T-helper 1 cell (primary cell): ENCODE measurements at regions not wholly inside any gene's neighbourhood (a gene's known extent, or its start where the extent isn't known, plus 50 kb on each side); places are given as distances from the start of the nearest gene placed in this dataset.

ENCODE experiments used
- DNase-seq, 5 donors: peaks; one replicate each; pipeline ENCODE4 v3.0.0-alpha.2; 2012 to 2020

DNA sequence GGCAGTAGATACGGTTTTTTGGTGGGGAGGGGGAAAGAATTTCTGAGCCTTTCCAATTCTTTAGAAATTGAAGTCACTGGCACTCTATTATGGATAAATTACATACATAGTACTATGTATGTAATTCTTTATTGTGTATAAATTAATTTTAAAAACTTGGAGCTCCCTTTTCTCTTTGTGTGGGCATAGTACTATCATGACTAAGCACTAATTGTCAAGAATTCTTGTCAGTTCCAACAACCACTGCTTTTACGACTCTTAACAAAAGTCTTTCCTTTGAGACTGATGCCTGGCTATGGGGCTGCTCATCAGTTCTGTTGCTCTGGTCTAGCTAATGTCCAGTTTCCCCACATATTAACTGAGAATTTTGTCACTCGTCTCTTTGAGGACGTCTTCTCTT, 365.3 kb upstream of the RNF32 start:
- DNase-seq: no peak

DNA sequence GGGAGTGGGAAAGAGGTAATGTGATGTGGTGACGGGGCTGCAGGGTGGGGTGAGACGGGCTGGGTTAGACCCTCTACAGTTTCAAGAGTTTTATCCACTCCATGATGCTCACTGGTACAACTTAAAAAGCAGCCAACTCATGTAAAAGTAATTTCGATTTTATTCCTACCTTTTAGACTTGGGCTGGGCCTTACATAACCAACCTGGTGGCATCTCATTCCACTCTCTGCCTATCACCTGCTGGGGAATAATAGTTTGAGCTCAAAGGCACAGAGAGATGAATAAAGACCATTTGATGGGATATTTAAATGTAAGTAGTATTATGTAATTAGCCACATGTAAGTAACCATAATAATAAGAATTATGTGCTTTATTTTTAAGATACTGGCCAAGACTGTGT, 366.0 kb upstream of the RNF32 start:
- no peak for DNase-seq

DNA sequence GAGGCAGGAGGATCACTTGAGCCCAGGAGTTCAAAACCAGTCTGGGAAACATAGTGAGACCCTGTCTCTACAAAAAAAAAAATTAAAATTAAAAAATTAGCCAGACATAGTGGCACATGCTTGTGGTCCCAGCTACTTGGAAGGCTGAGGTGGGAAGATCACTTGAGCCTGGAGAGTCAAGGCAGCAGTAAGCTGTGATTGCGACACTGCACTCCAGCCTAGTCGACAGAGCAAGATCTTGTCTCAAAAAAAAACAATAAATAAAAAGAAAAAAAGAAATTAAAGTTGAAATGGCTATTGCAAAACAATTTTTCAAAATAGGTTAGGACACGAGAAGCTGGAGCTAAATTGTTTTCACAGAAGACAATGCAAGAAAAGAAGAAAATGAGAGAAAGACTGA, 379.0 kb upstream of the RNF32 start:
- no peak for DNase-seq

DNA sequence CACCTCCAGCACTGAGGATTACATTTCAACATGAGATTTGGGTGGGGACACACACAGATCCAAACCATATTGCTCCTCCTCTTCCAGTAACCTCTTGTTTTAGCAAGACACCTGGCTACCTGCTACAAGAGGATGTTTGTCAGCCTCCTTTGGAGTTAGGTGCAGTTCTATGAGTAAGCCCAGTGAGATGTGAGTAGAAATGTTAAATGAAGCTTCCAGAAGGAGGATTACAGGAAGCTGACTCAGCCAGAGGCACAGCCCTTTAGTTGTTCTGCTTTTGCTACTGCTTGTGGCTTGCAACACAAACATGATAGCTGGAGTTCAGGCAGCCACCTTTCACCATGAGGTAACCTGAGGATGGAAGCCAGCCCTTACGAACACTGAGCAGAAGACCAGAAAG, 382.7 kb upstream of the RNF32 start:
- no peak for DNase-seq

DNA sequence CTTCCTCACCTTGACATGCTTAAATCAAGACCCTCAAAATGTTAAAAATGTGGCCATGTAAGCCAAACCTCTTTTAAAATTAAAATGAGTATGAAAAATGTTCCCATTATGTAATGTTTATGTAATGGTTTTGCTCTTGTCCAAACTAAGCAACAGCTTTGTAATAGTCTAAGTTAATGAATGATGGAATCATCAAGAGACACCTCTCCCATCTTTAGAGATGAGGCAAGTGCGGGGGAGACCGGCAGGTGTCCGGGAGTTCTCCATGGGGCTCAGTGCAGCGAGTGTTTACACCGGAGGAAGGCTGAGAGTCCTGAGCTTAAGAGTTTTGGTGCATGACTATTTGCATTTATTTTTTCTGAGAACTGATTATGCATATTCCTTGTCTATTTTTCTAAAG, 384.9 kb upstream of the RNF32 start:
- no peak for DNase-seq

DNA sequence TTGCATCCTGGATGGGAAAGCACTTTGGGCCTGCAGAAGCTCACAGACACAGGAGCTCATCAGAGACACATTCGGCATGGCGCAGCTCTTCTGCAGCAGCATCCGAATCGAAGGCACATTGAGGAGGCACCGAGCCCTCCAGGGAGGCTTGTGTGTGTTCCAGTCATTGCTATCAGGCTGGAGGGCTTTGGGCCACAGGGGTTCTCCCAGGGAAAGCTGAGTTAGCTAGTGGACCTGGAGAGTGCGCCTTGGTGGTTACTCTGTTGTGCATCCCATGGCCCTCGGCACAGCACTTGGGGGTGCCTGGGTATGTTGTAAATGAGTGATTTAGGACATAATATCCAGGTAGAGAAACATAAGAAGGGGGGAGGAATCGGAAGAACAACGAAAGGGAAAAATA, 388.7 kb upstream of the RNF32 start:
- DNase-seq: no peak

DNA sequence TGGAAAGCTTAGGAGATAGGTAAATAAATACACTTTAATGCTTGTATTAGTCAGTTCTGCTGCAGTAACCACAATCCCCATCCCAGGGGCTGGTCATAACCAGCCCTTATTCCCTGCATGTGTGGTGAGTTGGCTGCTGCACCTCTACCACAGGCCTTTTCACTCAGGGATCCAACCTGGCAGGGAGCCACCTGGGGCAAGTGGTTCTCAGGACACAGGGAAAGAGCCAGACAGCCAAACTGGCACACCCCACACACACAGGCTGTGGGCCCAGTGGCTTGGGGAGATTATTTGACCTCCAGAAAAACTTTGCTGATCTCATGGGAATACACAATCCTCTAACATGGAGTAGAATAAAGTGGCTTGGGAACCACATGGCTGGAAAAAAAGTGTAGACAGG, 400.0 kb upstream of the RNF32 start:
- no peak for DNase-seq

DNA sequence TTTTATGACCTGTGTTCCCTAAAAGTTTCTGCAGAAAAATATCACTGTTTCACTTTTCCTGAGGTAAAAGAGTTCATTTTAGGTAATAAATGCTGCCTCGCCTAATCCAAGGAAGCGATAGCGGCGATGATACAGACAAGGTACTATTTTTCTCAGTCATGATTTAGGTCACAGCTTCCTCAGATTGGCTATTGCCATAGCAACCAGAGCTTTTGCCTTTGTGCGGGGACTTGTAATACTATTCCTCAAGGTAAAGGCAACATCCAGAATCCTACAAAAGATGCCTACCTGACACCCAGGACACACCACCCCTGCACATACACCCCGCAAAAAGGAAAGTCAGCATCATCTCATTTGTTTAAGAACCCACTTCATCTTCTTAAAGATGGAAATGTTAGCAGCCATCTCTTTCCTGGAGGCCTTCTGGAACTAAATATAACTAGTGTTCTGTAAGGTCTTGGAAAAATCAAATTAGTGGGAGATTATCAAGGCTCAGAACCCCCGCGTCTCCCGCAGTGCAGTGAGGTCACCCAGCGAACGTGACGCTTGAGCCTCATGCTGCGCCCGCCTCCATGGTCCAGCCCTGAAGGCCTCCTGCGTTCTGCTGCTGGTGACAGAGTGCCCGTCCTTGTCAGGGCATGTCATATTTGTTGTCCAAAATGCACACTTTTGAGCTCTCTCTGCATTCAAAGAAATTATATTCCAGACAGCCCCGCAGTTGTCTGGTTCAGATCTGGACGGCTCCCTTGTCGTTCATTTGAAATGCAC, 402.0 kb upstream of the RNF32 start:
- DNase-seq: no peak

DNA sequence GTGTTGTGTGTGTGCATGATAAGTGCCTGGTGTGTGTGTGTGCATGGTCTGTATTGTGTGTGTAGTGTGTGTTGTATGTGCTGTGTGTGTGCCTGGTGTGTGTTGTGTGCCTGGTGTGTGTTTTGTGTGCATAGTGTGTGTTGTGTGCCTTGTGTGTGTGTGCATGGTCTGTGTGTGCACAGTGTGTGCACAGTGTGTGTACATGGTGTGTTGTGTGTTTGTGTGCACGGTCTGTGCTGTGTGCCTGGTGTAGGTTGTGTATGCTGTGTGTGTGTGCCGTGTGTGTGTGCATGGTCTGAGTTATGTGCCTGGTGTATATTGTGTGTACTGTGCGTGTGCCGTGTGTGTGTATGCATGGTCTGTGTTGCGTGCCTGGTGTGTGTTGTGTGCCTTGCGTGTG, 403.0 kb upstream of the RNF32 start:
- DNase-seq: no peak

DNA sequence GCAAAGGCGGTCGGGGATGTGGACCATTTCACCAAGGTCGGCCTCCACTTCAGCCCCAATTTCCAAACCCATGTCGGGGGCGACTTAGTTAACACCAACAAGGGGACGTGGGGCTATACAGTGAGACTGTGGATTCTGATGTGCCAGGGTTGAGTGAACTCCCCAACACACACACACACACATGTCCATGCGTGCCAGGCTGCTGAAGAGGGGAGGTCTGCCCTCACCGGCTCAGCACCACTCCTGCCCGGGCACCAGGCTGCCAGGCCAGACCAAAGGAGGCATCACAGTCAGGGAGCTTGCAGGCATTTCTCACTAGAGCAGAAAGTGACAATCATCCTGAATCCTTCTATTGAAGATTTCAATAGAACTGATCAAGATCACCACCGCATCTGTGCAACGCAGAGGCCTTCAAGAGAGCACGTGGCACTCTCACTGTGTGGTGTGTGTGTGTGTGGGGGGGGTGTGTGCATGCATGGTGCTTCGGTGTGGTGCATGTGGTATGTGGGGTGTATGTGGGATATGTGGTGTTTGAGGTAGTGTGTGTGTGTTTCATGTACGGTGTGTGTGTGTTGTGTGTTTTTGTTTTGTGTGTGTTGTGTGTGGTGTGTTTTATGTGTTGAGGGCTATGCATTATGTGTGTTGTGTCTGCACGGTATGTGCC, 403.5 kb upstream of the RNF32 start:
- DNase-seq: no peak

DNA sequence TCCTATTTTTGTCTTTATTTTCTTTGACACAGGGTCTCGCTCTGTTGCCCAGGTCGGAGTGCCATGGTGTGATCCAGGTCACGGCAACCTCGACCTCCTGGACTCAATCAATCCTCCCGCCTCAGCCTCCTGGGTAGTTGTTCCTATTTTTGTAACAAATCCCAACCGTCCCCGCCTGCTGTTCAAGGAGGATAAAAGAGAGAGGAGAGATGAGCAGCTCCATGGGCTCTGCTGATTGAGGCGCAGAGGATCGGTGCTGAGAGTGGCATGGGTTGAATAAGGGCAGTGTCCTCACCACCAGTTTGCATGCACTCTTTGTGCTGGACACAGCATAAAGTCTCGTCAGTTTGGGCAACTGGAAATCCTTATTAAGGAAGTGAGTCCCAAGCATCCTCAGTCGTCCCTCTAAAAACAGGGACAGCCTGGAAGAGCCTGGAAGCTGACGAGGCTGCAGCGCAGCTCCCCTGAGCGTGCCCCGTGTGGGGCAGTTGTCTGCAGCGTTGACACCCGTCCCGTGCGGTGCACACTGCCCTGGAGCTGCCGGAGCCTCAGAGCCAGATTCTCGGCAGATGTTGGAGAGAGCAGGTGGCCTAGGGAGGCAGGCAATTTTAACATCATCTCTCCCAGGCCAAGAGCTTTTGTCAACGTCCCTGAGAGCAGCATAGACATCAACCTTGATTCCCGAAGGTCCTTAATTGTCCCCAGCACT, 404.2 kb upstream of the RNF32 start:
- DNase-seq: no peak

DNA sequence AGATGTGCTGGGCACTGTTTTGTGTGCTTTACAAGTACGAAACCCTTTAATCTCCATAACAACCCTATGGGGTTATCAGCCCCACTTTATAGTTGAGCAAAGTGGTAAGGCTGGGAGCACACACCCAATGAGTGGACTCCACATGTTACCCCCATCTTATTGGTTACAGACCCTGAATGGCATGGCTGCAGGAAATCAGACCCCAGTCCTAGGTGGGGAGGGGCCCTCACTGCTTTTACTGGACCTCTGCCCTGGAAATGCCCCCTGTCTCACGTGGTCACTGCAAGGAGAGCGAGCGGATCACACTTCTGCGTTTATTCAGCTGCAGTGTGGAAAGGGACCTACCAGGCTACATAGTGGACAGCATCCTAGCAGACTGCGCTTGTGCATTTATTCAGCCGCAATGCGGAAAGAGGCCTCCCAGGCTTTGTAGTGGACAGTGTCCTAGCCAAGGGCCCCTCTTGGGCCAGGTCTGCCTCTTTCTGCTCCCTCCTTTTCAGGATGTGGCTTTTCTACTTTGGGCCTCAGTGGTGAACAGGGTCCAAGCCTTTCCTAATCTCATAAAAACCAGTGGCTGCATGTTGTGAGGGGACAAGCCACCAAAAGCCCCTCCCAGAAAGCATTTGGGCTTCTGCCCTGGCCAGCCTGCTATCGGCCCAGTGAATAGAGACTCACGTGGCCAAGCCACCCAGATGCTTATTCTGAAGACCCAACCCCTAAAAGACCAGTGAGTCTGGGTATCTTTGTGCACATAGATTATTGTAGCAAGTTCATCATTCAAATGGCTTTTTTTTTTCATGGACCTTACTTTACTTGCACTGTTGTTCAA, 405.7 kb upstream of the RNF32 start:
- DNase-seq: no peak

DNA sequence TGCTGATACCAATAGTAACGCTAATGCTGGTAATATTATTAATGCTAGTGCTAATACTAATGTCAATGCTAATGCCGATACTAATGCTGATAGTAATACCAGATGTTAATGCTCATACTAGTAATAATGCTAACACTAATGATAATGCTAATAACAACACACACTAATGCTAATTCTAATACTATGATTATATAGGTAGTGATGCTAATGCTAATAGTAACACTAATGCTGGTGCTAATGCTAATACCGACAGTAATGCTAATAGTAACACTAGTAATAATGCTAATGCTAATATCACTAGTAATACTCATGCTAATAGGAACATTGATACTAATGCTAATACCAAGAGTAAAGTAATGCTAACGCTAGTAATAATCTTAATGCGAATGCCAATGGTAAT, 406.4 kb upstream of the RNF32 start:
- no peak for DNase-seq

DNA sequence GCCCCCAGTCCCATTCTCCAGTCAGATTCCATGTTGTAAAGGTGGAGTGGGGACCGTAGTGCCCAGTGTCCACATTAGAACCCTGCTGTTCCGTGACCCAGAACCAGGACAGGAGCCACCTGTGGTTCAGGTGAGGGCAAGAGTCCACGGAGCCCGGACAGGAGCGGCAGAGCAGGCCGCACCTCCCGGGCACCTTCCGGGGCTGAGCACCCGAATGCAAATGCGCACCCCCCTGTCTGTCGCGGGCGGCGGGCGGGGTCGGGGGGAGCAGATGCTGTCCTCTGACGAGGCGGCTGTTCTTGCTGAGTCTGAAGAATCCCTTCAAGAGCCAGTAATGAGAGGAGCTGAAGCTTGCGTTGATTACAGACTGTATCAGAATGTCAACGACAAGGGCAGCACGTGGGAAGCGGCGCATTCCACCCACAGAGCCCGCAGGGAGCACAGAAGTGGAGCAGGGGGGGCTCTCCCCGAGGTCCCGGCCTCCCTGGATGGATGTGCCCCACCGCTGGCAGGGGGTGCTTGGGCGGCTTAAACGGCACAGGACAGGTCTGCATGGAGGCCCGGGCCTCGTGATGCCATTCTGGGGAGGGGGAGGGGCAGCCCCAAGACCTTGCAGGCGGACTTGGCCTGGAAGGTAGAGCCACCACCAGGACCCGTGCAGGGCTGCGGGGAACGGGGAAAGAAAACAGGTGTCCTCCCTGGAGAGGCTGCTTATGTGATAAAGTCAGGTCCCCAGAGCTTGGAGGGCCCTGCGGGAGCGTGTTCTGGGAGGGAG, 407.5 kb upstream of the RNF32 start:
- DNase-seq: no peak

DNA sequence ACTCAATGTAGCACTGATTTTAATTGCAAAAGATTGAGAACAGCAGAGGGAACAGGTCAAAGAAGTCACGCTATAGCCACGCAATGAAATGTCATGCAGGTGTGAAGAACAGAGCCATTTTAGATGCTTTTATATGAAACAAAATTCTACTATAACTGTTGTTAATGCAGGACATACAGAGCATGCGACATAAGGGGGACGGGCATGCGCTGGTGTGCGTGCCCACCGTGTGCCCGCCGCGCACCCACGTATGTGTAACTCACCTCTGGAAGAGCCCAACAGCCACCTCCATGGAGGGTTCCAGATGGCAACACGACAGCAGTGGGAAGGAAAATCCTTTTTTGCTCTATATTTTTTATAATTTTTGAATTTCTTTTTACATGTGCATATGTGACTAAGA, 410.0 kb upstream of the RNF32 start:
- DNase-seq: no peak

DNA sequence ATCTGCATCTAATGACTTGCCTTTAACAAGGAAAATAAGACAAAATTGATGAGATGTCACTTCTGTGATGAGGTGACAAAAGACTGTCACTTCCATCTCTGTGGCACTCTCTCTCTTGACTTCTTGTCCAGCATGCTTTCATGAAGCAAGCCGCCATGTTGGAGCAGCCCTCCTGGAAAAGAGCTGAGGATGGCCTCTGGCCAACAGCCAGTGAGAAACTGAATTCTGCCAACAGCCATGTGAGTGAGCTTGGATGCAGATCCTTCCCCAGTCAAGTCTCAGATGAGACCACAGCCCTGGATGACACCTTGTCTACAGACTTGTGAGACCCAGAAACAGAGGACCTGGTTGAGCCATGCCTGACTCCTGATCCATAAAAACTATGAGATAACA, 412.6 kb upstream of the SHH start:
- no peak for DNase-seq

DNA sequence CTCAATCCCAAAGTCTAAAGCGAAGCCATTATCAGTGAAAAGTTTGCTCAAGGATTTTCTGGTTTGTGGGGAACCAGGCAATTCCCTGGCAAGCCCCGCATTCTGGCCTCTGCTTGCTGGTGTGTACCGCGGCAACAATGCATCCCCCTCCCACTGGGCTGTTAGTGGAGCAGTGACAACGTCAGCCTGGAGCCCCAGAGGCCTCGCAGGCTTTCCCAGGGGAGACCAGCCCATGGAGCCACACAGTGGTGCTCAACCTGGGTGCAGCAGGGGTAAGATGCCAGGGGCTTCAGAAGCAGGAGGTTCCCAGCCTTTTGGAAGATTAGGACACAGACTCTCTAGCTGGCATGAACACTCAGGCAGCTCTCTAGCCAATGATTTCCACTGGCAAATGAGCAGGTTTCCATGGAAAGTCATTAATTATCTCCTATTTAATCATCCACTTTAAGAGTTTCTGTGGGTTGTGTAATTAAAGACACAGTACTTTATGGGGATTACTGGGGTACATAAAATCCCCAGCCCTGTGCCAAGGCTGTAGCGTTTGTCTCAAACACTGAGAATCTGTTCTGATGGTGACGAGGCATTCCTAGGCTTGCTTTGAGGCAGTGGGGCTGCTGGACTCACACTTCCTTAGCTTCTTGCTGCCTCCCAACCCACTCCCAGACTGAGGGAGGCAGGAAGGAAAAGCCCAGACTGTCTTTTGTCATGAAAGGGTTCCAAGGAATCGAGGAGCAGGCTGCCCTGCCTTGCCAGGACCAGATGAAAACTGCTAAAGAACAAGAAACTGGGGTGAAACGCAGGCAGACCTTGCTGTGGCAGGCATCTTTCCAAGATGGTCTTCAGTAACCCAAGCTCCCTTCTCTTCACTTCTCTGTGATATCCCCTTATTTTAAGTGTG, 411.9 kb upstream of the SHH start:
- DNase-seq: no peak

DNA sequence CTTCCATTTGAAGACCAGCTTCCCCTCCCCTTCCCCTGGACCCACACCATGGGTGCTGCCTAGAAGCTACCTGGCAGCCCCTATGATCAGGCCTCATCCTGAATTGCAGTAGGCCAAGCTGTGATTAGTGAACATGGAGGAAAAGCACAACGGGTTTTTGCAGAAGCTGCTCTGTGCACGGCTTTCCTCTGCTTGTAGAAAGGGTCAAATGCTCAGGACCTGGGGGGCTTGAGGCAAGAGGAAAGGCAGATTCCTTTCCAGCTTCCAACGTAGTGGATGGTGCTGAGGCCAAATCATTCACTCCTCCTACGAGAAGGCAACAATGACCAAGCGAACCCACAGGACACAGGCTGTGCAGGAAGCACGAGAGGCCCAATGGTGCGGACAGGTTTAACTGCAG, 410.3 kb upstream of the SHH start:
- DNase-seq: no peak

DNA sequence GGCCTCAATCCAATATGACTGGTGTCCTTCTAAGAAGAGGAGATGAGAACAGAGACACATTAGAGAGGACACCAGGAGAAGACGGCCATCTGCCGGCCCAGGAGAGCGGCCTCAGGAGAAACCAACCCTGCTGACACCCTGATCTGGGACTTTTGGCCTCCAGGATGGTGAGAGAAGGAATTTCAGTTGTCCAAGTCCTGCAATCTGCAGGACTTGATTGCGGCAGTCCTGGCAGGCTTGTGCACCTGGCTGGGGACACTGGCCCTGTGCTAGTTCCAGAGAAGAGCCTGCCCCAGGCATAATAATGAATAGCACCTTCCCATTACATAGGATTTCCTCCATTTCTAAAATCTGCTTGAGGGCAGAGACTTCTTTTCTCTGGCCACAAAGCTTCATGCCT, 409.9 kb upstream of the SHH start:
- DNase-seq: no peak

DNA sequence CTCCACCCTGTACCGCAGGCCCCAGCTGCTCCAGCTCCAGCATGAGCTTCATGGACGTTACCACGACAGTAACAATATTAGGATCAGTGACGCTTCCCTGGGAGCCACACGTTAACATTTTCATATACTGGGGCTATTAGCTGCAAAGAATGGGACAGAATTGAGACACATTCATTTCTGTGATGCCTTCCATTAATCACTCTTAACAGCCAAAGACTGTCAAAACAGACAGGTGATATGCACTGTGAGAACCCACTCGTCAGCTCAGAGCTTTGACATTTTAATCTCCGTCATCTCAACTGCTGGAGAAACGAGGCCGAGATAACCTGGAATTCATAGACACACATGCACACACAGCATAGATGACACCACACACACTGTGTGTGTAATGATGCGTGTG, 408.4 kb upstream of the SHH start:
- DNase-seq: no peak

DNA sequence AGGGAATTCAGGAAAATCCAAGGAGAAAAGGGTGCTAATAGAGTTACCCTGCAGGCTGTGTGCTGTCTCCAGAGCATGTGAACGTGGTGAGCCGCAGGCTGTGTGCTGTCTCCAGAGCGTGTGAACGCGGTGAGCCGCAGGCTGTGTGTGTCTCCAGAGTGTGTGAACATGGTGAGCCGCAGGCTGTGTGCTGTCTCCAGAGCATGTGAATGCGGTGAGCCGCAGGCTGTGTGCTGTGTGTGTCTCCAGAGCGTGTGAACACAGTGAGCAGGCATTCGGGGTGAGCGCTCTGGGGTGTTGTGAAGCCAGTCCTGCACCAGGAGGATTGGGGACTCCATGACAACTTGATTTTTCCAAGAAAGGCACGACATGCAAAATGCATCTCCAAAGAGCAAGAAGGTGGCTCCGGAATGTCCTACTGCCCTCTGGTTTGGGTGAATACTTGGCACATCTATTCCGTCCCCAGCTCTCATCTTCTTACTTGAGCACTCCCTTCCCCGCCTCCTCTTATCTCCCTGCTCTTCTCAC, 407.9 kb upstream of the SHH start:
- no peak for DNase-seq
